Choroid plexus epithelial cell (primary cell): ENCODE measurements at regions not wholly inside any gene's neighbourhood (a gene's known extent, or its start where the extent isn't known, plus 50 kb on each side); places are given as distances from the start of the nearest gene placed in this dataset.
"Not testable (repeated sequence)": the region's sequence is repeated elsewhere in the genome, so short reads cannot be mapped to it uniquely, and the experiment has no call there.

Source experiments
- DNase-seq: peaks from one replicate; pipeline ENCODE4 v3.0.0-alpha.2; 2010; ENCODE audit warnings: low read depth
- H3K4me3 ChIP-seq: 2 replicates; pipeline ENCODE4 v1.5.1; 2011; ENCODE audit warnings: low read depth, mild to moderate bottlenecking, control low read depth, low read length, moderate library complexity
- CTCF ChIP-seq: conservative IDR thresholded peaks from 2 replicates; pipeline ENCODE4 v1.5.1; 2011; ENCODE audit warnings: low read depth, mild to moderate bottlenecking, control low read depth, inconsistent platforms, low read length, moderate library complexity

- no peak overlapping the region for H3K4me3 ChIP-seq
- no peak for TF ChIP-seq CTCF
- DNase-seq: no peak
These were observed 179.5 kb upstream of the SPIN4 start for GRCh38 chrX:63530654-63531053.

DNA sequence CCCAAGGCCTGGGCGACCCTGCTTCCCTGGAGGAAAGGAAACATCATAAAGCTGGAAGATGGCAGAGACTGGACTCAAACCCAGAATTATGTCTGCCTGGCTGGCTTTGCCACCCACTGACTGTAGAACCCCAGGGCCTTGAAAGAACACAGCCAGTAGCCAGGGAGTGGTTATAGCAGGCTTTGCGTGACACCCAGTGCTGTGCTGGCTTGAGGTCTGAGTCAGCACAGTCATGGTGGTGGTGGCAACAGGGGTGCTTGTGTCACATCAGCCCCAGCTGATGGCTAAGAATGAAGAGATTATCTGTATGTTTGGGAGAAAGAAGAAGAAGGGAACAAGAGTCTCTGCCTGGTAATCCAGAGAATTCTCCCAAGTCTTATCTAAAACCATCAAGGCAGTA, 178.8 kb upstream of the SPIN4 start:
- DNase-seq: no peak
- TF ChIP-seq CTCF: no peak
- H3K4me3 ChIP-seq: no peak overlapping the region

GRCh38 chrX:63526863-63527262, 175.7 kb upstream of the SPIN4 start:
- DNase-seq: no peak
- H3K4me3 ChIP-seq: no peak overlapping the region
- TF ChIP-seq CTCF: no peak

DNA sequence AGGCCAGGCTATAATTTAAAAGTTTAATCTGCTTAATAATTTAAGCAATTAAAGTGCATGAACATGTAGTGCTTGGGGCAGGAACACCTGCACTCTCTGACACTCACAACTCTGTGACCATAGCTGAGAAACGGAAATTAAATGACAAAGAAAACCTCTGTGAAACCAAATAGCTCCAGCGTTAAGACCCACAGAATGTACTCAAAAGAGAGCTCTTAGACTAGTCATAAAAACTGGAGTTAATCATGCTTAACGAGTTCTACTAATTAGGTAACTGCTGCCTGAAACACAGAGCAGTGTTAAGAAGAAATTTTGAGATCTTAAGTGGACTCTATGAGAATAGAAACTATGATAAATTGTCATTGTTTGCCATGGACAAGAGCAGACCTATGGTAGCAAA, 174.4 kb upstream of the SPIN4 start:
- no peak overlapping the region for H3K4me3 ChIP-seq
- no peak for TF ChIP-seq CTCF
- no peak for DNase-seq

GRCh38 chrX:63519368-63519767, 168.2 kb upstream of the SPIN4 start:
- DNase-seq, H3K4me3 ChIP-seq: not testable (repeated sequence)

DNA sequence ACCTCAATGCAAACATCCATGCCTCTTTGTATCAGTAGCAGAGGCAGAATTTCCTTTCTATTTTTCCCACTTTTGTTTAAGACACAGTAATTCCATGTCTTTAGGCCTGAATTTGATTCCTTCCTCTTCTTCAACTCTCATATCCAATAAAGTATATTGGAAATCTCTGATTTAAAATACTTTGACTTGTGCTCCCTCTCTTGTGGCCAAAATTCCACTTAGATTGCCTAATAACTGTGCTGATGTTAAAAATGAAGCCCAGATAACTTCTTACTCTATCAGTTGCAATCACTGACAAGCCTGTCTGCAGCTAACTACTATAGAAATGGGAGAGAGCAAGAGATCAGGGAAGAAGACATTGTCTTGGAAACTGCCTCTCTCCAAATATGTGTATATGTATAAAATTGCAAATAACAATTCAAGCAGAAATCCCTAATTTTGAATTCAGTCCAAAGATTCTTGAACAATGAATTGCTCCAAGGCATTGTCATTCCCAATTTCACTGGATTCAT, 163.5 kb upstream of the SPIN4 start:
- TF ChIP-seq CTCF: no peak
- DNase-seq: peak; percentile 5

DNA sequence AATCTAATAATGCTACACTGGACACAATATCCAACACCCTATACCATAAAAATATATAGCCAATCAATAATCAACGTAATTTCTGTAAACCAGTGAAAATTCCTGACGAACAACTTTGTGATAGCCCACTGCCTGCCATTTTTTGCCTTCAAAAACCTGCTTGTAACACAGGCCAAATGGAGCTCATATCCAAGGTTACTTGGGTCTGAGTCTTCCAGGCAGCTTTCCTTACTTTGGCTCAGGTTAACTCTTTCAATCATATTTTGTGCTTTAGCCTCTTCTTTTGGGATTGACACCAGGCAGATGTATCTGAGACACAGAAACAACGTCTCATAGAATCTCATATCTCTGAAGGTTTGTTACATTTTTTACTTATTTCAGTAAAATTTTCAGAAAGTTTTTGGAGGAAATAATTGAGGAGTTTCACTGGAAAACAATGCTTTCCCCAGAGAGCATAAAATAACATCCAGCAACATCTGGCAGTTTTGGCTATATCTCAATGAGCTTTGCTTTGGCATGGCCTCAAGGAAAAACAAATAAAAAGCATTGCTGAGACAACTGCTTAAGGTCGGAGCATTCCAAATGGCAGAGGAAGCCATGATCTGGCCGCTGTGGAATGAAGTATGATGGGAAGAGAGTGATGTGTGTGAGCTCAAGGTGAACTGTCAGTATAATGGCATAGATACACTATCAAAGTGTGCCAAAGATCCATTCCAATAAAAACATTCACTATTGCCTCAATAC, 162.9 kb upstream of the SPIN4 start:
- peak; percentile 77 for DNase-seq
- TF ChIP-seq CTCF: no peak

More for the DNA sequence above, 163.5 kb upstream of the SPIN4 start:
- no peak overlapping the region for H3K4me3 ChIP-seq

More for the DNA sequence above, 162.9 kb upstream of the SPIN4 start:
- no peak overlapping the region for H3K4me3 ChIP-seq
